ENCODE measurements at regions not wholly inside any gene's neighbourhood (a gene's known extent, or its start where the extent isn't known, plus 50 kb on each side); places are given as distances from the start of the nearest gene placed in this dataset.
"Not testable (repeated sequence)": the region's sequence is repeated elsewhere in the genome, so short reads cannot be mapped to it uniquely, and the experiment has no call there.

DNA sequence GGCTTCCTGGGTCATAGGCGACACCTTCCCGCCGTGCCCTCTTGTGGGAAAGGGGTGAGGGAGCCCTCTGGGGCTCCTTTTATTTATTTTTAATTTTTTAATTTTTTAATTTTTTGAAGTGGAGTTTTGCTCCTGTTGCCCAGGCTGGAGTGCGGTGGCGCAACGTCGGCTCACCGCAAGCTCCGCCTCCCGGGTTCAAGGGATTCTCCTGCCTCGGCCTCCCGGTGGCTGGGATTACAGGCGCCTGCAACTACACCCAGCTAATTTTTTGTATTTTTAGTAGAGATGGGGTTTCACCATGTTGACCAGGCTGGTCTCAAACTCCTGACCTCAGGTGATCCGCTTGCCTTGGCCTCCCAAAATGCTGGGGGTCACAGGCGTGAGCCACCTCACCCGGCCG lies 49.9 kb upstream of the ELFN1 start:
- DNase-seq (ENCODE audit: low spot score); FAIRE-seq: not testable (repeated sequence)

DNA sequence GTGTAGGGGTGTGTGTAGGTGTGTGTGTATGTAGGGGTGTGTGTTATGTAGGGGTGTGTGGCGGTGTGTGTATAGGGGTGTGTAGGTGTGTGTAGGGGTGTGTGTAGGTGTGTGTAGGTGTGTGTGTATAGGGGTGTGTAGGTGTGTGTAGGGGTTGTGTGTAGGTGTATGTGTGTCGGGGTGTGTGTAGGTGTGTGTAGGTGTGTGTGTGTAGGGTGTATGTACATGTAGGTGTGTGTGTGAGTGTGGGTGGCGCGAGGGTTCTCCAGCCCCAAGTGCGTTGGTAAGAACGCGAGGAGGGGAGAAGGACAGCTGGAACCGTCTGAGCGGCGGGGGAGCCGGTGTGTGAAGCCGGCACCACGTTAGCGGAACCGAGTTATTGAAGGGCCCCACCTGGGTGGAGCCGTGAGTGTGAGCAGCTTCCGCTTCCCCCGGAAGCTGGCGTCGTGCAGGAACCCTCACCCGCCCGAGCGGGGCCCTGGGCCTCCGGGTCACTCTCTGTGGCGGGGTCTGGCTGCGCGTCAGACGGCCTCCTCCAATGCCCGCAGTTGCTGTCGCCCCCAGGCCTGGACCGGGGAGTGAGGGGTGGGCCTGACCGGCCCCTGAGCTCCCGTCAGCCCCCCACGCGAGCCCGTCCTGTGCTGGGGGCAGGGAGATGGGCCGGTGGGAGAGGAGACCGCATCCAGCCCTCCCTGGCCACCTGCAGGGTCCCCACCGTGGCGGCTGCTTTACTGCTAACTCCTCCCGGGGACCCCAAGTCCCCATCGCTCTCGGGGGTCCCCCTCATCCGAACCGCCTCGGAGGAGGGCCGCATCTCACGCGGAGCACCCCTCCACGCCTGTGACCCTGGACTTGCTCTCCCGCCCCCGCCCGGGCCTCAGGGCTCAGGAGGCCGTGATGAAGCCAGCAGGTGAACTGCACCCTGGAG lies 49.6 kb upstream of the PSMG3 start:
- peak; percentile 81 for FAIRE-seq

More for the DNA sequence above, 49.6 kb upstream of the PSMG3 start:
- DNase-seq (ENCODE audit: low spot score), result no peak

All from urothelium cell line (cell line).